ENCODE measurements at regions not wholly inside any gene's neighbourhood (a gene's known extent, or its start where the extent isn't known, plus 50 kb on each side); places are given as distances from the start of the nearest gene placed in this dataset.
A peak's percentile ranks its signal among the peaks of the same experiment; 100 is the strongest.

GRCh38 chr6:95084867-95085266 lies 492.5 kb upstream of the MANEA start:
- Histone ChIP-seq H3K4me3 (peak overlapping the region in 1 of 2 donors; percentile 25), H3K36me3 (ENCODE audit: low read depth, missing control alignments) (no peaks in the 10 kb centered on the region), H3K27me3 (no peaks in the 10 kb centered on the region), H3K4me1 (no peaks in the 10 kb centered on the region), H3K9me3 (no peaks in the 10 kb centered on the region), H3K27ac (no peak overlapping the region)
- TF ChIP-seq CTCF (IDR thresholded peaks at IDR 0.05) (no peak), POLR2A (IDR thresholded peaks at IDR 0.05) (no peak)
- DNase-seq = no peak
- intact Hi-C loops (cut with DNase I; ENCODE audit: low total_unique reads) = no loop called here
- 72 to 74% methylated on average over 10 to 19 of the region's 19 CpGs for WGBS, 2 donors

GRCh38 chr6:95087394-95088097 lies 489.8 kb upstream of the MANEA start:
- H3K27ac ChIP-seq = no peak overlapping the region
- intact Hi-C loops (cut with DNase I; ENCODE audit: low total_unique reads) = no loop called here
- H3K4me1 ChIP-seq = no peaks in the 10 kb centered on the region
- DNase-seq = peak; percentile 48
- H3K9me3 ChIP-seq = no peaks in the 10 kb centered on the region
- WGBS, 2 donors = 33 to 40% methylated on average over 8 of the region's 8 CpGs
- no peak overlapping the region for H3K4me3 ChIP-seq
- TF ChIP-seq CTCF (IDR thresholded peaks at IDR 0.05) = no peak
- no peaks in the 10 kb centered on the region for H3K27me3 ChIP-seq
- H3K36me3 ChIP-seq (ENCODE audit: low read depth, missing control alignments) = no peaks in the 10 kb centered on the region

- no peaks in the 10 kb centered on the region for H3K27me3 ChIP-seq
- H3K4me1 ChIP-seq = no peaks in the 10 kb centered on the region
- no peak for DNase-seq
- 51 to 57% methylated on average over 5 of the region's 5 CpGs for WGBS, 2 donors
- intact Hi-C loops (cut with DNase I; ENCODE audit: low total_unique reads) = no loop called here
- TF ChIP-seq POLR2A (IDR thresholded peaks at IDR 0.05) (no peak), CTCF (IDR thresholded peaks at IDR 0.05) (peak in 2 of 3 experiments; percentile 25 to 47)
- H3K27ac ChIP-seq = no peak overlapping the region
- no peaks in the 10 kb centered on the region for H3K9me3 ChIP-seq
- H3K4me3 ChIP-seq = no peak overlapping the region
- H3K36me3 ChIP-seq (ENCODE audit: low read depth, missing control alignments) = no peaks in the 10 kb centered on the region
Observed at GRCh38 chr6:95091823-95092436, 485.4 kb upstream of the MANEA start.

GRCh38 chr6:95093154-95093553 lies 484.2 kb upstream of the MANEA start:
- no peak for TF ChIP-seq POLR2A (IDR thresholded peaks at IDR 0.05)
- TF ChIP-seq CTCF (IDR thresholded peaks at IDR 0.05) = no peak
- Histone ChIP-seq H3K36me3 (ENCODE audit: low read depth, missing control alignments) (no peaks in the 10 kb centered on the region), H3K4me1 (no peaks in the 10 kb centered on the region), H3K4me3 (no peak overlapping the region), H3K27me3 (no peaks in the 10 kb centered on the region), H3K9me3 (no peaks in the 10 kb centered on the region), H3K27ac (no peak overlapping the region)
- WGBS, 2 donors = 69 to 72% methylated on average over 4 of the region's 4 CpGs
- intact Hi-C loops (cut with DNase I; ENCODE audit: low total_unique reads) = no loop called here
- no peak for DNase-seq

All from testis (tissue), 2 donors.